ENCODE measurements at regions not wholly inside any gene's neighbourhood (a gene's known extent, or its start where the extent isn't known, plus 50 kb on each side); places are given as distances from the start of the nearest gene placed in this dataset.

GRCh38 chr1:192959657-192960186 is 99.4 kb downstream of the UCHL5 start:
- TF ChIP-seq TSHZ2 (CRISPR knock-in tag; IDR thresholded peaks at IDR 0.05), result no peak
- TF ChIP-seq POU6F1 (CRISPR knock-in tag; IDR thresholded peaks at IDR 0.05; ENCODE audit: borderline replicate concordance, low read depth), result no peak
- TF ChIP-seq TCF4 (CRISPR knock-in tag; IDR thresholded peaks at IDR 0.05; ENCODE audit: borderline replicate concordance), result no peak
- no peak for TF ChIP-seq BACH2 (CRISPR knock-in tag; IDR thresholded peaks at IDR 0.05; ENCODE audit: borderline replicate concordance)
- TF ChIP-seq ESRRG (CRISPR knock-in tag; IDR thresholded peaks at IDR 0.05), result no peak
- no peak for TF ChIP-seq TOX (CRISPR knock-in tag; IDR thresholded peaks at IDR 0.05; ENCODE audit: borderline replicate concordance)
